HS-27A (cell line): ENCODE measurements at regions not wholly inside any gene's neighbourhood (a gene's known extent, or its start where the extent isn't known, plus 50 kb on each side); places are given as distances from the start of the nearest gene placed in this dataset.

Experiments used
- DNase-seq: peaks from one replicate; pipeline ENCODE4 v3.0.0-alpha.2; 2012; ENCODE audit warnings: low read depth, missing footprints

DNA sequence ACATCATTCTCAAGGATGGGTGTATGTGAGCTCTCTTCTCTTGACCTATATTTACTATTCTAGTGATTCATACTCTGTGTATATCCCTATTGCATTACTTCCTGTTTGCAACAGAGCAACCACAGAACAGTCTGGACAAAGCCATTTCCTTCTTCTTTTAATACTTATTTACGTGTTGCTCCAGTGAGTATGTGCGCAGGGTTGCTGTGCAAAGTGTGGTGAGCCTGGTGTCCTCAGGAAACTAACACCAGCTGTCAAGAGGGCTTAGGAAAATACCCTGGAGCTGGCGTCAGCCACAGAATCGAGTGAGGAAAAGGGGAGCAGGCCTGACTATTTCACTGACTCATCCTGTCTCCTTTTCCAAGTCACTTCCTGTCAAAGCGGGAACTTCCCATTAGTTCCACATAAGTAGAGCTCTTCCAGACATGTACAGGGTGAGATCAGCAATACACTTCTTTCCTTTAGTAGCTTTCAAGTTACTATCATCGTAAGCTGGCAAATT is 214.1 kb upstream of the COPS8 start:
- no peak for DNase-seq

GRCh38 chr2:236872015-236872414 is 213.7 kb upstream of the COPS8 start:
- no peak for DNase-seq

- no peak for DNase-seq
Measured at GRCh38 chr2:236872981-236873380, 212.7 kb upstream of the COPS8 start.

DNA sequence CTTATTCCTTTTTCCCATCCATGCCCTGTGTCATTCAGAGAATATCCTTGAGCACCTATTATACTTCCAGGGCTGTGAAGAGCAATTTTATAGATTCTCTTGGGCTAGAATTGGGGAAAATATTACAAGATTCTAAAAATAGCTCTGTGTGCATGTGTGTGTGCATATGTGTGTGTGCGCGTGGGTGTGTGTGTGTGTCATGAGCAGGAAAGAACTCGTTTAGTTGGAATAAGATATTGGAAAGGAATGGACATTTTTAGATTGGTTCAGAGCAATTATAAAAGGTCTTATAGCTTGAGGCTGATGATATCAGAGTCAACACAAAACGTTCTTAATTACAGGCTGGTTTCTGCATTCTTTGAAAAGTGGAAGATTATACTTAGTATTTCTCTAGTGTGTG is 212.1 kb upstream of the COPS8 start:
- no peak for DNase-seq

DNA sequence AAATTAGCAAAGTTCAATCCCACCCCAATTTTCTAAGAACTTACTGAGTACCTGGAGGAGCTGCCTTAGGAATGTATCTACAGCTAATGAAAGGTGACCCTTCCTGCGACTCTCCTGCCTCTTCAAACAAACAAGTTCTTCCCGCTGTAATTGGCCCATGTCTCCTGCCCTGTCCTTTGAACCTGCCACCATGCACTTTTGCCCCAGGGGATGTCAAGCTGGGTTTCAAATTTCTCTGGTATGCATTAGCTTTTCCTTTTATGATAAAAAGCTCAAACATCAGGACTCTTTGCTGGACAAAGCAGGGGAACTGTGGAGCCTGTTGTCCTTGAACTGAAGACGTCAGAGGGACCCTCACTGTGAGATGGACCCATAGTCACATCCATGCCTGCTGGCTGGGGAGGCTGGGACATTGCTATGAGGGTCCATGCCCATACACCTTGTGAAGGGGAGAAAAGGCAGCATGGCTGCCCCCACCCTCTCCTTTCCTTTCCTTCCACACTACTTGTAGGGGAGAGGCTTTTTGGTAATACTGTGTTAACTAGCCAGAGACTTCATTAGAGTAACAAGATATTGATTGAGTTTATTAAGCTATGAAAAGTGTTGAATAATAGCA is 210.7 kb upstream of the COPS8 start:
- DNase-seq, result no peak

- DNase-seq, result no peak
Measured at GRCh38 chr2:236875906-236876505, 209.7 kb upstream of the COPS8 start.

- DNase-seq, result no peak
Measured at GRCh38 chr2:236876642-236877041, 209.0 kb upstream of the COPS8 start.

GRCh38 chr2:236877972-236878371 is 207.7 kb upstream of the COPS8 start:
- DNase-seq, result no peak

GRCh38 chr2:236879416-236879963 is 206.2 kb upstream of the COPS8 start:
- DNase-seq, result no peak

GRCh38 chr2:236882074-236882473 is 203.6 kb upstream of the COPS8 start:
- DNase-seq, result no peak

DNA sequence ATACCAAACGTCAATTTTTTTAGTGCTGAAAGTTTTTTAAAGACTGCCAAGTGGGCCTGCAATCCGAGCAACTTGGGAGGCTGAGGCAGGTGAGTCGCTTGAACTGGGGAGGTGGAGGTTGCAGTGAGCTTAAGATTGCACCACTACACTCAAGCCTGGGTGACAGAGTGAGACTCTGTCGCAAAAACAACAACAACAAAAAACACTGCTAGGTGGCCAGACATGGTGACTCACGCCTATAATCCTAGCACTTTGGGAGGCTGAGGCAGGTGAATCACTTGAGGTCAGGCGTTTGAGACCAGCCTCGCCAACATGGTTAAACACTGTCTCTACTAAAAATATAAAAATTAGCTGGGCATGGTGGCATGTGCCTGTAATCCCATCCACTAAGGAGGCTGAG is 202.8 kb upstream of the COPS8 start:
- DNase-seq, result no peak

GRCh38 chr2:236883819-236884218 is 201.9 kb upstream of the COPS8 start:
- no peak for DNase-seq

- DNase-seq, result no peak
Measured at GRCh38 chr2:236884569-236885175, 201.0 kb upstream of the COPS8 start.

- no peak for DNase-seq
Measured at GRCh38 chr2:236886456-236886855, 199.2 kb upstream of the COPS8 start.

DNA sequence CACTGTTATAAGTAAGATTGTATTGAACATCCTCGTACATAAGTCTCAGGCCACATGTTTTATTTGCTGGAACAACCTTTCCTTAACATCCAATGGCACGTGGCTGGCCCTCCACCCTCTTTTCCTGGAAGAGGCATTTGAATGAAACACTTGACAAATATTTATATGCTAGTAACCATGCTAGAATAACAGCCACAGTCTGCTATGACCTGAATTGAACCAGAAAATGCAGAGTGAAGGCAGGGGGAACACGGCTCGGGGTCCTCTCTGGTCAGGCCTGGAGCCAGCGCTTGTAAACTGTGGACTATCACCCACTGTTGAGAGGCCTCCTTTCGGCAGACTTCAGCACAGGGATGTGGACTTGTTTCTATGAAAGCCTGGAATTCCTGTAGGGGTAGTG is 198.2 kb upstream of the COPS8 start:
- no peak for DNase-seq

GRCh38 chr2:236887953-236888793 is 197.5 kb upstream of the COPS8 start:
- no peak for DNase-seq

DNA sequence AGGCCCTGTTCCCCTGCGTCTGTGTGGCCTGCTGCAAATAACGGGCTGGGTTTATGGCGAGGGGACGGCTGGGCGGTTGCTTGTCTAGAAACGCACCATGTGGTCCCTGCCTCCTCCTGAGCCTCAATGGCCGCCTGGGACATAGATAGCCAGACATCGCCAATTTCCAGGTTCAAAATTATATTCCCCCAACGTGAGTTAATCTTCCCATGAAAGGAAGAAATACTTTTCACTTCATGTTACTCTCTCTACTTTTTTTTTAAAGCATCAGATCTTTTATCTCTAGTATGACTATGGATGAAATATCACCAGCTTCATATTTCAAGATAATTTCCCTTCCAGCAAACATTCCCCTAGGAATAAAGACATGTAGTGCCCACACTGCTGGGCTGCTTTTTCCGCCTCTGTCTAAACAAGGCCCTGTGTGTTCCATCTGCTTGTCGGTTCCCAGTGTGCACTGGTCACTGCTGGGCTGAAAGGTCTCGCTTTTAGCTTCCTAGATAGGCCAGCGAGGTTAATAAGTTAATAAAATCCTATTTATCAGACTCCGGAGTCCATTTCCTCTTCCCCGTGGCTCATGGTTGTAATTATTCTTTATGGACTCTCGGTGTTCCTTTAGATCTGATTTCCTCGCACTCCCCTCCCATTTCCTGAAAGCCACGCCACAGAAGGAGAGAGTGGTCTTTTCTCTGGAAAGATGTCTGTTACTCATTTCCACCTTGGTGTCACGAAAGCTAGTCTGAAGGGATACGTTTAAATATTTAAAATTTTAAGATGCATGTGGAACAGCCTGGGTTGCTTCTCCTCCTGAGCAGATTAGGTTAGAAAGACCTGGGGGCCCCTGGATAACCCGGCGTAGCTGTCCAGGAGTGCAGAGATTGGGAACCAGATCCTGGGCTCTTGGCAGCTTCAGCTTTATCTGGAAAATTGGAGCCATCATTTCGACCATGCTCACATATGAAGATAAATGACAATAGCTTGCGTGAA is 196.6 kb upstream of the COPS8 start:
- no peak for DNase-seq

DNA sequence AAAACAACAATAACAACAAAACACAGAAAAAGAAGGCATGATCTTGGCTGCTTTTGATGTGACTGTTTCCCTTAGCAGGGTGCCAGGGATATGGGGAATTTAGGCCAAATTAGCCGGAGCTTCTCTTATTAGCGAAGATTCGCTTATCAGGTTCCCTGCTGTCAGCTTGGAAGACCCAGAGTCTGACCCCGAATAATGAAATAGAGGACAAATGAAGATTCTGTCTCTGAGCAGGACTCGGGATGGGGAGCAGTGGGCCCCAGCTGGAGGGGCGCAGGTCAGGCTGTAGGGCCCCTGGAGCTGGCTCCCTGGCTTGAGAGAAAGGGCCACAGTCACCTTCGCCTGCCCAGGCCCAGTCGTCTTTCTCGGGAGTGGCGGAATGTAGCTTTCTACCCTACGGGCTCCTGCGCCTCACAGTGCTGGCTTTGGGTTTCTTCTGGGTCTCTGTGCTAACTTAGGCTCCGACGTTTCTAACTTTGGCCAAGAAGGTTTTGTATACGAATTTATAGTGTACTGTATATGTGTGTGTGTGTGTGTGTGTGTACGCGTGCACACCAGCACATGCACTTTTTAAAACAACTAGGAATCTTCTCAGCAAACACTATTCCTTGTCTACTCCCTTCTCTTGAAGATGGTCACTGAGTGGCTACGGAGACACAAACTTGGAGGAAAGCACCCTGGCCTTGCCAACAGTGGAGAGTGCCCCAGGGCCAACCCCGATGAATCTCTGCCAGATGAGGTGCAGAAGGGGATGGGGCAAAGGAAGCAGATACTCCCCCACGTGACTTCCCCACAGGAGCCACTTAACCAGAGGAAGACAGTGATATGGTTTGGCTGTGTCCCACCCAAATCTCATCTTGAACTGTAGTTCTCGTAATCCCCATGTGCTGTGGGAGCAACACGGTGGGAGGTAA is 195.6 kb upstream of the COPS8 start:
- DNase-seq, result no peak

- no peak for DNase-seq
Measured at GRCh38 chr2:236892721-236893120, 193.0 kb upstream of the COPS8 start.

- no peak for DNase-seq
Measured at GRCh38 chr2:236894791-236895190, 190.9 kb upstream of the COPS8 start.
